Adipocyte (in vitro differentiated cells): ENCODE measurements at regions not wholly inside any gene's neighbourhood (a gene's known extent, or its start where the extent isn't known, plus 50 kb on each side); places are given as distances from the start of the nearest gene placed in this dataset.

Experiments used
- DNase-seq: peaks from one replicate; pipeline ENCODE4 v3.0.0-alpha.2; 2015; ENCODE audit warnings: low read depth
- H3K27me3 ChIP-seq: replicated peaks from 2 replicates; pipeline ENCODE4 v1.7.0; 2013; ENCODE audit warnings: mild to moderate bottlenecking, low read length, moderate library complexity; ENCODE audit not compliant: control insufficient read depth, insufficient read depth
- H3K36me3 ChIP-seq: 2 replicates; pipeline ENCODE4 v1.7.0; 2013; ENCODE audit warnings: low read length, mild to moderate bottlenecking, moderate library complexity; ENCODE audit not compliant: control insufficient read depth, insufficient read depth, severe bottlenecking
- H3K4me1 ChIP-seq: 2 replicates; pipeline ENCODE4 v1.7.0; 2013; ENCODE audit warnings: mild to moderate bottlenecking, low read length, moderate library complexity; ENCODE audit not compliant: control insufficient read depth, insufficient read depth
- H3K4me3 ChIP-seq: 2 replicates; pipeline ENCODE4 v1.7.0; 2013; ENCODE audit warnings: mild to moderate bottlenecking, low read length, moderate library complexity
- H3K9ac ChIP-seq: 2 replicates; pipeline ENCODE4 v1.7.0; 2013; ENCODE audit warnings: mild to moderate bottlenecking, low read length, moderate library complexity
- H3K9me3 ChIP-seq: 2 replicates; pipeline ENCODE4 v1.7.0; 2013; ENCODE audit warnings: mild to moderate bottlenecking, low read length, moderate library complexity; ENCODE audit not compliant: control insufficient read depth

DNA sequence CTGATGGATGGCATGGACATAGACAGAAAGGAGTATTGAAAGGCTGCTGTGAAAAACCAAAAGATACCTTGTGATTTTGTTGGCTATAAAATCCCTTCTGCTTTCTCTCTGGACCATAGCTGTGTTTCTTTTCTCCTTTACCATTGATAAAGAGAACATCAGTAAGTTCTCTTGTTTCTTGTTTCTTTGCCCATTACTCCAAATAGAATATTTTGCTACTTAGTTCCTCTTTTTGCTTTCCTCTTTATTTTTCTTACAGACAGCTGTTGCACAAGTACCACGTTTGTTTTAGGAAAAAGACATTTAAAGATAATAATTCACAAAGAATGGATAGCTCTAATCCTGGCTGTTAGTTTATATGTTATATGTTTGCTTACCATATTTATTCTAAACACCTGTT lies 1129.2 kb downstream of the DTWD2 start:
- H3K27me3 ChIP-seq, result no peaks in the 10 kb centered on the region
- H3K36me3 ChIP-seq, result no peaks in the 10 kb centered on the region
- no peak overlapping the region for H3K4me3 ChIP-seq
- no peak overlapping the region for H3K9ac ChIP-seq
- no peak for DNase-seq
- no peaks in the 10 kb centered on the region for H3K9me3 ChIP-seq
- H3K4me1 ChIP-seq, result no peaks in the 10 kb centered on the region

DNA sequence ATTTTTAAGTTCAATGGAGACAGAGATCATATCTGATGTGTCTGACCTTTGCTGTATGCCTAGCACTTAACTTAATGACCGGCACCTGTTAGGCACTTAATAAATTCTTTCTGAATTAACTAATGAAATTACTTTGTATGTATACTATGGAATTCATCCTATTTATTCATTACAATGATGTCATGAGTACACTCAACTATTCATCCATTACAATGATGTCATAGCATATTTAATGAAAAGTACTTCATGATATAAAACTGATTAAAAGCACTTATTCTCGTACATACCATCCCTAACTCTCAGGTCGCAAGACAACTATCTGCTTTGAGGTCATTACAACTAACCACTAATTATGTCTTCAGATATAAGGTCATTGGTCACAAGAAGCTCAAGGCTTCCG lies 1131.6 kb downstream of the DTWD2 start:
- Histone ChIP-seq H3K9ac (no peak overlapping the region), H3K4me1 (no peaks in the 10 kb centered on the region), H3K9me3 (no peaks in the 10 kb centered on the region), H3K4me3 (no peak overlapping the region), H3K36me3 (no peaks in the 10 kb centered on the region), H3K27me3 (no peaks in the 10 kb centered on the region)
- no peak for DNase-seq

DNA sequence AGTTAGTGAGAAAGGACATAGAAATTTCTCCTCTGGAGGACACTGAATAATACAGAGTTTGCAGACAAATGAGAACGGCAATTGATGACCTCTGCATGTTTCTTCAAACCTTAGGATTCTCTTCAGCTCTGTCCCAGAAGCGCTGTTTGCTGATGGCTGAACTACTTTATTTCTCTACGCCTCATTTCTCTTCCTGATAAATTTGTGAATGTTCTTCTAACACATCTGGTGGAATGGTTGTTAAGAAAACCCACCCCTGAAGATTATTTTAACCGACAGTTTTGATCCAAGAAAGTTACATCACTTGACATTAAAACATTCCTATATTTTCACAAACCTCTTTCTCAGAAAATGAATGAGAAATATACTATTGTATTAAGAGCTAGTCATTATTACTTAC lies 1150.6 kb downstream of the DTWD2 start:
- Histone ChIP-seq H3K4me3 (no peak overlapping the region), H3K9ac (no peak overlapping the region), H3K36me3 (no peaks in the 10 kb centered on the region), H3K27me3 (no peaks in the 10 kb centered on the region), H3K4me1 (no peaks in the 10 kb centered on the region), H3K9me3 (peaks cover 2% of the 10 kb centered on the region)
- no peak for DNase-seq

DNA sequence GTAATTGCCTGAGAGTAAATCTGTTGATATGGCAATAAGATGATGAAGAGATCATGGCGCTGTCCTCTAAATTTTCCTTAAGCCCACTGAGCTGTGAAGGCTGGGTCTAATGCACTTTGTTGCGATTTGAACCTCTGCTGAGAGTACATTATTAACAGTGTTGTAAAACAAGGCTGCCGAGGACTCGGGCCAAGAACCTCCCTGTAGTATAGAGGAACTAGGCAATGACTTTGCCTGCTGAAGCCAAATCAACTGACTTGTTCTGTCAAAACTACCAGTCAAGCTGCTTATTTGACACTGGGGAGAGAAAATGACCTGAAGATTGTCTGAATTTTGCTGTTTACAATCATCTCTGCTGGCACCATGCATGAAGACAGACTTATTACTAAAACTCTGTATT lies 1154.7 kb downstream of the DTWD2 start:
- H3K9me3 ChIP-seq, result peaks cover 5% of the 10 kb centered on the region
- H3K27me3 ChIP-seq, result no peaks in the 10 kb centered on the region
- no peaks in the 10 kb centered on the region for H3K36me3 ChIP-seq
- no peak for DNase-seq
- no peaks in the 10 kb centered on the region for H3K4me1 ChIP-seq
- no peak overlapping the region for H3K4me3 ChIP-seq
- H3K9ac ChIP-seq, result no peak overlapping the region

DNA sequence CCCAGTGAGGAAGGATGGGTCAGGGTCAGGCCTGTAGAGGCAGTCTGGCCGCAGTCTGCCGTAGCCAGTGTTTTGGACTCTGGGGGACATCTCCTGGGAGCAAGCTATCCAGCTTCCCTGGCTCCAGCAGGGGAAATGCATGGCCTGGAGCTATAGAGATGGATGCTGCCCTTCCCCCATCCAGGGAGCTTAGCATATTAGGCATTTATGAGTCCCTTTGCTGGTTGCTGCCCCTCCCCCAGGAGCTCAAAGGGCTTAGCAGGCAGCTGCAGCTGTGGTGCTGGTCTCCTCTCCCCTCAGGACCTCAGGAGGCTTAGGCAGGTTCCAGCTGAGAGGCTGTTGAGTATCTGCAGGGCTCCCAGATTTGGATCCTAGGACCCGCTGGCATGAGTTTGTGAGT lies 1158.7 kb downstream of the DTWD2 start:
- no peak overlapping the region for H3K4me3 ChIP-seq
- no peaks in the 10 kb centered on the region for H3K4me1 ChIP-seq
- no peak for DNase-seq
- H3K9ac ChIP-seq, result no peak overlapping the region
- no peaks in the 10 kb centered on the region for H3K36me3 ChIP-seq
- H3K27me3 ChIP-seq, result no peaks in the 10 kb centered on the region
- H3K9me3 ChIP-seq, result peaks cover 5% of the 10 kb centered on the region

DNA sequence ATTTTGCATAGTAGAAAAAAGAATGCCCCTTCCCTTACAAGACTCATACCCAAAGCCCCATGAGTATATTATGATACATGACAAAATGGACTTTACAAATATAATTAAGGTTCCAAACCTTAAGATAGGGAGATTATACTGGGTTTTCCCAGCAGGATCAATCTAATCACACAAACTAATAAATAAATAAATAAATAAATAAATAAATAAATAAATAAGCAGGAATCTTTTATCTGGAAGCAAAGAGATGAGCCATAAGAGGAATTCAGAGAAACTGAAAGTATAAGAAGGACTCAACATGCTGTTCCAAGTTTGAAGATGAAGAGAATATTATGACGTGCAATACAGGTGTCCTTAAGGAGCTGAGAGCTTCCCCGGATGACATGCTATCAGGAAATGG lies 1174.5 kb downstream of the DTWD2 start:
- H3K9me3 ChIP-seq, result peaks cover 10% of the 10 kb centered on the region
- no peak overlapping the region for H3K4me3 ChIP-seq
- no peaks in the 10 kb centered on the region for H3K27me3 ChIP-seq
- no peak for DNase-seq
- H3K4me1 ChIP-seq, result no peaks in the 10 kb centered on the region
- no peak overlapping the region for H3K9ac ChIP-seq
- no peaks in the 10 kb centered on the region for H3K36me3 ChIP-seq

DNA sequence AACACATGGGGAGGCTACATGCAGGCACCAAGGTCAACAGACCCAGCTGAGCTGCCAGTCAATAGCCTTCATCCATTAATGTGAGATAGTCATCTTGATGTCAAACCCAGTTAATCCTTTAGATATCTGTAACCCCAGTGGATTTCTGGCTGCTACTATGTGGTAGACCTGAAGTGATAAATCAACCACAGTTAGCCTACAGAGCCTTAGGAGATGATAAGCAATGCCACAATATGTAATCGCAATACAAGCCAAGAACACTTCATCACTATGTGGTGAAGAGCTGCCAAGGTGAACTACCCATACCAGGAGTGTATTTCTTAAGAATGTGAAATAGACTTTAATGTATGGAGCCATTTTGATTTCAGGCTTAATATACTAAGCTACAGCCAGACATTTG lies 1175.5 kb downstream of the DTWD2 start:
- peaks cover 14% of the 10 kb centered on the region for H3K9me3 ChIP-seq
- H3K4me1 ChIP-seq, result no peaks in the 10 kb centered on the region
- no peak for DNase-seq
- no peak overlapping the region for H3K9ac ChIP-seq
- H3K36me3 ChIP-seq, result no peaks in the 10 kb centered on the region
- no peaks in the 10 kb centered on the region for H3K27me3 ChIP-seq
- H3K4me3 ChIP-seq, result no peak overlapping the region

DNA sequence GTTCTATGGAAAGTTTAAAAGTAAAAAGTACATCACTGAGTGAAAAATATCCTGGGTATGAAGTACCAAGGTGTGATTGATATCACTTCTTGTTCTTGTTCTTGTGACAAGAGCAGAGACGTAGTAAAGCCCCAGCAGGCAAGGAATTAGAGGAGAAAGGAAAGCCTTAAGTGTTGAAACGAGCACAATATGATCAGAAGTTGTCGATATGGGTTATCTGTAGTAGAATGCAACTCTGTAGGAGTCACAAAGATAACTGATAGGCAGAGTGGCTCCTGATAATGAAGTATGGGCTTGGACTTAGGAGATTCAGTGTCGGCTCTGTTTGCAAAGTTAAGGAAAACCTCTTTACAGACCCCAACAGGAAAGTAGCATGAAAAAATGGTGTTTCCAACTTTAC lies 1179.1 kb downstream of the DTWD2 start:
- Histone ChIP-seq H3K9ac (no peak overlapping the region), H3K27me3 (no peaks in the 10 kb centered on the region)

DNA sequence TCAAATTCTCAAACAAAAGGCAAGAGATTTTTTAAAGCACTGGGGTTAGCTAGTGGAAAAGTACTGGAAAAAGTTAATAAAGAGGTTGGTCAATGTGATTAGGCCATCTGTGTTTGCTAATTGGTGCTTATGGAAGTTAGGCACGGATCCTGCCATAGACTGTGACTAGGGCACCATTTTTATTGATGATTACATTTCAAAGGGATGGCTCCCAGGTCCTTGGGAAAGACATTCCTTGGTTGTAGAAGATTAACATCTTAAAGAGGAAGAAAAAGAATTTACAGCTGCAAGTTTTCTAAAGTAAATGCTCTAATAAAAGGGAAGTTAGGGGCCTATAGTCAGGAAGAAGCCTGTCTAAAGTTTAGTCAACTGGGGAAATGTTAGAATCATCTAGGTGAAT lies 1183.3 kb downstream of the DTWD2 start:
- Histone ChIP-seq H3K27me3 (no peaks in the 10 kb centered on the region), H3K4me3 (no peak overlapping the region), H3K36me3 (no peaks in the 10 kb centered on the region), H3K9ac (no peak overlapping the region), H3K4me1 (no peaks in the 10 kb centered on the region), H3K9me3 (peaks cover 9% of the 10 kb centered on the region)
- no peak for DNase-seq

More for the DNA sequence above, 1179.1 kb downstream of the DTWD2 start:
- H3K4me3 ChIP-seq, result no peak overlapping the region
- H3K36me3 ChIP-seq, result no peaks in the 10 kb centered on the region
- peaks cover 3% of the 10 kb centered on the region for H3K9me3 ChIP-seq
- DNase-seq, result no peak
- H3K4me1 ChIP-seq, result no peaks in the 10 kb centered on the region

DNA sequence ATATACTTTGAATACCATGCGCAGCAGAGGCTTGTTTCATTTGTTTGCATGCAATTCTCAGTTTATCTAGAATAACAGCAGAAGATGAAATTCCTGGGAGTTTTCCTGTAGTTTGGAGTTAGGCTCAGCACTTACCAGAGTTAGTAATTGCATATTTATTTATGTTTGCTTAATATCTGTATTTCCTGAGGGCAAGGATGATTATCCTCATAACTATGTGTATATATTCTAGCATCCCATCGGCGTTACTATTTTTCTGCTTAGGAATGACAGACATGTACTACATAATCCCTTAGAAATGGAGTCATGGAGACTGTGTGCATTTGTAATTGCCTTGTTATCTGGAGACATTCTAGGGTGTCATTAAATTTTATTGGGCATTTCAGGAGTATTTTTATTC lies 1184.8 kb downstream of the DTWD2 start:
- no peak overlapping the region for H3K4me3 ChIP-seq
- no peak overlapping the region for H3K9ac ChIP-seq
- H3K9me3 ChIP-seq, result peaks cover 9% of the 10 kb centered on the region
- no peaks in the 10 kb centered on the region for H3K27me3 ChIP-seq
- peak; percentile 89 for DNase-seq
- H3K4me1 ChIP-seq, result no peaks in the 10 kb centered on the region
- H3K36me3 ChIP-seq, result no peaks in the 10 kb centered on the region

DNA sequence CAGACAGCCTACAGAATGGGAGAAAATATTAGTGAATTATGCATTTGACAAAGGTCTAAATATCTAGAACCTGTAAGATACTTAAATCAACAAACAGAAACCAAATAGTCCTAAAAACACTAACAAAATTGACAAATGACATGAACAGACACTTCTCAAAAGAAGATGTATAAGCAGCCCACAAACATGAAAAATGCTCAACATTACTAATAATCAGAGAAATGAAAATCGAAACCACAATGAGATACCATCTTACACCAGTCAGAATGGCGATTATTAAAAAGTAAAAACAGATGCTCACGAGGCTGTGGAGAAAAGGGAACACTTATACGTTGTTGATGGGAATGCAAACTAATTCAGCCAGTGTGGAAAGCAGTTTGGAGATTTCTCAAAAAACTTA lies 1186.8 kb downstream of the DTWD2 start:
- no peak overlapping the region for H3K4me3 ChIP-seq
- no peaks in the 10 kb centered on the region for H3K27me3 ChIP-seq
- no peaks in the 10 kb centered on the region for H3K36me3 ChIP-seq
- H3K9ac ChIP-seq, result no peak overlapping the region
- H3K4me1 ChIP-seq, result no peaks in the 10 kb centered on the region
- H3K9me3 ChIP-seq, result peaks cover 6% of the 10 kb centered on the region
- no peak for DNase-seq

DNA sequence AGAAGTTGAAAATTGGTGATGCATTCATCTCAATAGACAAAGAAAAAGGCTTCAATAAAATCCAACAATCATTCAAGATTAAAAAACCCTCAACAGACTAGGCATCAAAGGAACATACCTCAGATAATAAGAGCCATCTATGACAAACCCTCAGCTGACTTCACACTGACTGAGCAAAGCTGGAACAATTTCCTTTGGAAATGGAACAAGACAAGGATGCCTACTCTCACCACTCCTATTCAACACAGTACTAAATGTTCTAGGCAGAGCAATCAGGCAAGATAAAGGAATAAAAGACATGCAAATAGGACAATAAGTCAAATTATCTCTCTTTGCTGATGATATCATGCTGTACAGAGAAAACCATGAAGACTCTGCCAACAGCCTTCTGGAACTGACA lies 1188.1 kb downstream of the DTWD2 start:
- Histone ChIP-seq H3K4me1 (no peaks in the 10 kb centered on the region), H3K27me3 (no peaks in the 10 kb centered on the region), H3K9ac (no peak overlapping the region), H3K4me3 (no peak overlapping the region), H3K36me3 (no peaks in the 10 kb centered on the region), H3K9me3 (peaks cover 6% of the 10 kb centered on the region)
- DNase-seq, result peak; percentile 39
